ENCODE measurements at regions not wholly inside any gene's neighbourhood (a gene's known extent, or its start where the extent isn't known, plus 50 kb on each side); places are given as distances from the start of the nearest gene placed in this dataset.

GRCh38 chr5:85049020-85049419, 664.3 kb upstream of the EDIL3 start:
- intact Hi-C loops (cut with micrococcal nuclease; ENCODE audit: unreplicated experiment): loop anchor here (2.0 kb wide), 1 partner anchor 1326 kb away; no protein-coding TSS in a partner anchor
- Histone ChIP-seq H3K36me3 (ENCODE audit: insufficient read depth, low read length, poor library complexity, severe bottlenecking) (no peaks in the 10 kb centered on the region), H3K4me3 (ENCODE audit: low read depth, low read length, poor library complexity, severe bottlenecking) (no peak overlapping the region), H3K4me1 (ENCODE audit: insufficient read depth, low read length, poor library complexity, severe bottlenecking) (no peaks in the 10 kb centered on the region), H3K27ac (ENCODE audit: low read depth, low read length, poor library complexity, severe bottlenecking) (no peak overlapping the region), H3K27me3 (replicated peaks; ENCODE audit: insufficient read depth, low read depth, low read length, poor library complexity) (no peaks in the 10 kb centered on the region), H3K9me3 (ENCODE audit: low read depth, low read length, poor library complexity, severe bottlenecking) (no peaks in the 10 kb centered on the region)
- BruUV-seq (replicated peaks): no TSS peak
- peak; percentile 51 for DNase-seq (ENCODE audit: low spot score)
- POLR2A ChIA-PET (ENCODE audit: low non-redundant PET): no interaction called here
- CTCF ChIA-PET: interaction anchor here (1.2 kb wide), 1 partner anchor 774 kb away, joined by 3 read pairs; no protein-coding TSS in a partner anchor
- TF ChIP-seq EZH2 (IDR thresholded peaks at IDR 0.05; ENCODE audit: borderline replicate concordance, low read depth, low read length, poor library complexity, severe bottlenecking): no peak
- TF ChIP-seq CTCF (conservative IDR thresholded peaks at IDR 0.05; ENCODE audit: low read depth, low read length): peak; percentile 52

- no TSS peak for BruUV-seq (replicated peaks)
These were observed 668.1 kb upstream of the EDIL3 start for GRCh38 chr5:85052826-85053225.

GRCh38 chr5:85069659-85070640, 685.3 kb upstream of the EDIL3 start:
- CTCF ChIA-PET: no interaction called here
- TF ChIP-seq CTCF (conservative IDR thresholded peaks at IDR 0.05; ENCODE audit: low read depth, low read length) (no peak), EZH2 (IDR thresholded peaks at IDR 0.05; ENCODE audit: borderline replicate concordance, low read depth, low read length, poor library complexity, severe bottlenecking) (no peak)
- intact Hi-C loops (cut with micrococcal nuclease; ENCODE audit: unreplicated experiment): no loop called here
- no peaks in the 10 kb centered on the region for H3K27me3 ChIP-seq (replicated peaks; ENCODE audit: insufficient read depth, low read depth, low read length, poor library complexity)
- POLR2A ChIA-PET (ENCODE audit: low non-redundant PET): no interaction called here
- no peak overlapping the region for H3K4me3 ChIP-seq (ENCODE audit: low read depth, low read length, poor library complexity, severe bottlenecking)
- peak; percentile 43 for DNase-seq (ENCODE audit: low spot score)
- no TSS peak for BruUV-seq (replicated peaks)
- H3K9me3 ChIP-seq (ENCODE audit: low read depth, low read length, poor library complexity, severe bottlenecking): no peaks in the 10 kb centered on the region
- no peaks in the 10 kb centered on the region for H3K4me1 ChIP-seq (ENCODE audit: insufficient read depth, low read length, poor library complexity, severe bottlenecking)
- H3K27ac ChIP-seq (ENCODE audit: low read depth, low read length, poor library complexity, severe bottlenecking): peak overlapping the region; percentile 17
- no peaks in the 10 kb centered on the region for H3K36me3 ChIP-seq (ENCODE audit: insufficient read depth, low read length, poor library complexity, severe bottlenecking)

More at GRCh38 chr5:85052826-85053225, 668.1 kb upstream of the EDIL3 start:
- no peak for DNase-seq (ENCODE audit: low spot score)
- CTCF ChIA-PET: no interaction called here
- POLR2A ChIA-PET (ENCODE audit: low non-redundant PET): no interaction called here
- no peaks in the 10 kb centered on the region for H3K36me3 ChIP-seq (ENCODE audit: insufficient read depth, low read length, poor library complexity, severe bottlenecking)
- no peaks in the 10 kb centered on the region for H3K4me1 ChIP-seq (ENCODE audit: insufficient read depth, low read length, poor library complexity, severe bottlenecking)
- H3K9me3 ChIP-seq (ENCODE audit: low read depth, low read length, poor library complexity, severe bottlenecking): no peaks in the 10 kb centered on the region
- H3K27me3 ChIP-seq (replicated peaks; ENCODE audit: insufficient read depth, low read depth, low read length, poor library complexity): no peaks in the 10 kb centered on the region
- H3K4me3 ChIP-seq (ENCODE audit: low read depth, low read length, poor library complexity, severe bottlenecking): no peak overlapping the region
- intact Hi-C loops (cut with micrococcal nuclease; ENCODE audit: unreplicated experiment): no loop called here
- TF ChIP-seq CTCF (conservative IDR thresholded peaks at IDR 0.05; ENCODE audit: low read depth, low read length): no peak
- no peak for TF ChIP-seq EZH2 (IDR thresholded peaks at IDR 0.05; ENCODE audit: borderline replicate concordance, low read depth, low read length, poor library complexity, severe bottlenecking)
- no peak overlapping the region for H3K27ac ChIP-seq (ENCODE audit: low read depth, low read length, poor library complexity, severe bottlenecking)

Data from A673 (cell line).